HG02759 (cell line): ENCODE measurements at regions not wholly inside any gene's neighbourhood (a gene's known extent, or its start where the extent isn't known, plus 50 kb on each side); places are given as distances from the start of the nearest gene placed in this dataset.
"Not testable (repeated sequence)": the region's sequence is repeated elsewhere in the genome, so short reads cannot be mapped to it uniquely, and the experiment has no call there.

ENCODE experiments used
- ATAC-seq: cut with Tn5 transposase; IDR thresholded peaks from one replicate; pipeline ENCODE4 v1.9.1; 2021; ENCODE audit warnings: mild to moderate bottlenecking, moderate library complexity; ENCODE audit not compliant: unreplicated experiment

GRCh38 chr5:85985167-85985566 is 632.6 kb upstream of the COX7C start:
- no peak for ATAC-seq

GRCh38 chr5:85990998-85991397 is 626.7 kb upstream of the COX7C start:
- no peak for ATAC-seq

GRCh38 chr5:85994653-85995052 is 623.1 kb upstream of the COX7C start:
- not testable (repeated sequence) for ATAC-seq

GRCh38 chr5:85998656-85999055 is 619.1 kb upstream of the COX7C start:
- no peak for ATAC-seq

- ATAC-seq = no peak
Measured at GRCh38 chr5:86008293-86008692, 609.4 kb upstream of the COX7C start.

- no peak for ATAC-seq
Measured at GRCh38 chr5:86008704-86009103, 609.0 kb upstream of the COX7C start.

- no peak for ATAC-seq
Measured at GRCh38 chr5:86011937-86012336, 605.8 kb upstream of the COX7C start.

GRCh38 chr5:86029308-86029707 is 588.4 kb upstream of the COX7C start:
- ATAC-seq = no peak

GRCh38 chr5:86030753-86031152 is 587.0 kb upstream of the COX7C start:
- no peak for ATAC-seq

- ATAC-seq = no peak
Measured at GRCh38 chr5:86038566-86038965, 579.2 kb upstream of the COX7C start.

GRCh38 chr5:86039351-86039750 is 578.4 kb upstream of the COX7C start:
- ATAC-seq = no peak

- no peak for ATAC-seq
Measured at GRCh38 chr5:86070719-86071118, 547.0 kb upstream of the COX7C start.

GRCh38 chr5:86074297-86074696 is 543.4 kb upstream of the COX7C start:
- no peak for ATAC-seq

GRCh38 chr5:86075139-86075538 is 542.6 kb upstream of the COX7C start:
- ATAC-seq = no peak

GRCh38 chr5:86095092-86095491 is 522.6 kb upstream of the COX7C start:
- ATAC-seq = no peak

- no peak for ATAC-seq
Measured at GRCh38 chr5:86101966-86102365, 515.8 kb upstream of the COX7C start.

GRCh38 chr5:86108825-86109224 is 508.9 kb upstream of the COX7C start:
- no peak for ATAC-seq

GRCh38 chr5:86112249-86112648 is 505.5 kb upstream of the COX7C start:
- ATAC-seq = no peak

- no peak for ATAC-seq
Measured at GRCh38 chr5:86115164-86115563, 502.6 kb upstream of the COX7C start.

GRCh38 chr5:86118542-86118941 is 499.2 kb upstream of the COX7C start:
- ATAC-seq = no peak

- ATAC-seq = no peak
Measured at GRCh38 chr5:86124333-86124732, 493.4 kb upstream of the COX7C start.

- ATAC-seq = no peak
Measured at GRCh38 chr5:86125731-86126601, 491.8 kb upstream of the COX7C start.

GRCh38 chr5:86127696-86128095 is 490.0 kb upstream of the COX7C start:
- no peak for ATAC-seq
